DND-41 (cell line): ENCODE measurements at regions not wholly inside any gene's neighbourhood (a gene's known extent, or its start where the extent isn't known, plus 50 kb on each side); places are given as distances from the start of the nearest gene placed in this dataset.

Experiments used
- EZH2 ChIP-seq: IDR thresholded peaks from 3 replicates; pipeline ENCODE4 v1.6.1; 2012; ENCODE audit warnings: borderline replicate concordance, low read depth, mild to moderate bottlenecking, moderate library complexity, low read length, inconsistent platforms; ENCODE audit not compliant: severe bottlenecking
- TF ChIP-seq, protein P1 (sequence below): IDR thresholded peaks from 2 replicates; pipeline ENCODE4 v1.5.1; 2012; ENCODE audit warnings: borderline replicate concordance, low read length, moderate library complexity, mild to moderate bottlenecking; ENCODE audit not compliant: poor library complexity, severe bottlenecking; ENCODE audit errors: extremely low read depth

DNA sequence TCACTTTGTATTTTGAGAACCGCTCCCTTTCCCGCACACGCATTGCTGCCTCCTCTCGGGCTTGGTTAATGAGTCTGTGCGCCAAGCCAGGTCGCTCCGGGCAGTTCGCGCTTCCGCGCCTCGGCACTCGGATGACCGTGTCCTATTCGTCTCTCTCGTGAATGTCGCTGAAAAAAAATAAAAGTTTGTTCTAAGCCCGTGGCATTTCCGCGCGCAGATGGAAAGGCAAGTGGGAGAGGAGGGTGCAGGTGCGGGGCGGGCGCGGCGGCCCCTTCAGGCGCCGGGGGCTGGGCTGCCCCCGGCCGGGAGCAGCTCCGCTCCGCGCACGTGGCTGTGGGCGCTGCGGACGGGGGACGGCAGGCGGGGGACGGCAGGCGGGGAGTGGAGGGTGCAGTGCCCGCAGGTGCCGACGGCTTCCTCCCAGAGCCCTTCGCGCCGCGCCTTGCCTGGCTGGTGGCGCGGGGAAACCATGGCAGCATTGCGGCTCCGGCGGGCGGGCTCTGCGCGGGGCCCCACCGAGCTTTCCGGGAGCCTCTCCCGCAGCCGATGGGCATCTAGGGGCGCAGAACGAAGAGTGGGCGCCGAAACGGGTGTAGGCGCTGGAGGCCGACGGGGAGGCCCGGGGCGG, 159.6 kb upstream of the SIX2 start:
- TF ChIP-seq, protein P1, sequence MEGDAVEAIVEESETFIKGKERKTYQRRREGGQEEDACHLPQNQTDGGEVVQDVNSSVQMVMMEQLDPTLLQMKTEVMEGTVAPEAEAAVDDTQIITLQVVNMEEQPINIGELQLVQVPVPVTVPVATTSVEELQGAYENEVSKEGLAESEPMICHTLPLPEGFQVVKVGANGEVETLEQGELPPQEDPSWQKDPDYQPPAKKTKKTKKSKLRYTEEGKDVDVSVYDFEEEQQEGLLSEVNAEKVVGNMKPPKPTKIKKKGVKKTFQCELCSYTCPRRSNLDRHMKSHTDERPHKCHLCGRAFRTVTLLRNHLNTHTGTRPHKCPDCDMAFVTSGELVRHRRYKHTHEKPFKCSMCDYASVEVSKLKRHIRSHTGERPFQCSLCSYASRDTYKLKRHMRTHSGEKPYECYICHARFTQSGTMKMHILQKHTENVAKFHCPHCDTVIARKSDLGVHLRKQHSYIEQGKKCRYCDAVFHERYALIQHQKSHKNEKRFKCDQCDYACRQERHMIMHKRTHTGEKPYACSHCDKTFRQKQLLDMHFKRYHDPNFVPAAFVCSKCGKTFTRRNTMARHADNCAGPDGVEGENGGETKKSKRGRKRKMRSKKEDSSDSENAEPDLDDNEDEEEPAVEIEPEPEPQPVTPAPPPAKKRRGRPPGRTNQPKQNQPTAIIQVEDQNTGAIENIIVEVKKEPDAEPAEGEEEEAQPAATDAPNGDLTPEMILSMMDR = no peak
- peak; percentile 88 for TF ChIP-seq EZH2
